ENCODE measurements at regions not wholly inside any gene's neighbourhood (a gene's known extent, or its start where the extent isn't known, plus 50 kb on each side); places are given as distances from the start of the nearest gene placed in this dataset.

- 81% methylated on average over 11 of the region's 11 CpGs; no CpG with 5 or more reads in 1 of the 2 experiments for WGBS, 2 experiments (ENCODE audit: extremely low coverage in 1 of 2, insufficient coverage in 1 of 2, insufficient read length in 1 of 2, insufficient replicate concordance in 2 of 2, low coverage in 1 of 2, low lambda C conversion rate in 2 of 2, missing lambda C conversion rate in 1 of 2)
- Histone ChIP-seq H2BK20ac (ENCODE audit: low read length) (no peak overlapping the region), H4K20me1 (replicated peaks in 1 of 2; ENCODE audit: control insufficient read depth in 1 of 2, insufficient read depth in 2 of 2, low read length in 2 of 2) (no peaks in the 10 kb centered on the region), H3K27ac (ENCODE audit: low read depth, low read length) (no peak overlapping the region), H3K4me3 (ENCODE audit: extremely low read depth in 1 of 4, insufficient read depth in 2 of 4, low read depth in 3 of 4, low read length in 4 of 4) (no peak overlapping the region), H3K9ac (replicated peaks in 1 of 4; ENCODE audit: extremely low read depth in 1 of 4, low read depth in 3 of 4, low read length in 3 of 4) (no peak overlapping the region), H2BK120ac (replicated peaks; ENCODE audit: low read depth, low read length) (no peak overlapping the region), H3K18ac (ENCODE audit: extremely low read depth, low read length) (no peak overlapping the region), H3K79me1 (ENCODE audit: low read depth, low read length) (no peaks in the 10 kb centered on the region), H4K8ac (ENCODE audit: extremely low read depth, insufficient read depth, low read length) (no peak overlapping the region), H3K36me3 (ENCODE audit: control insufficient read depth in 2 of 4, insufficient read depth in 4 of 4, low read length in 3 of 4) (no peaks in the 10 kb centered on the region), H3K4ac (replicated peaks; ENCODE audit: insufficient read length, low read depth, low read length) (no peak overlapping the region), H2BK12ac (ENCODE audit: low read depth, low read length) (no peak overlapping the region), H3K14ac (ENCODE audit: insufficient read length) (no peak overlapping the region), H3K79me2 (ENCODE audit: control insufficient read depth in 1 of 2, insufficient read depth in 2 of 2, low read length in 2 of 2) (no peaks in the 10 kb centered on the region), H4K5ac (ENCODE audit: insufficient read length, low read depth, low read length) (no peak overlapping the region), H2AFZ (ENCODE audit: low read length) (no peak overlapping the region), H2AK5ac (ENCODE audit: low read depth, low read length) (no peak overlapping the region), H3K4me2 (ENCODE audit: insufficient read depth in 1 of 2, low read depth in 2 of 2, low read length in 2 of 2) (no peak overlapping the region), H2BK15ac (ENCODE audit: low read length) (no peak overlapping the region), H3K23me2 (ENCODE audit: low read depth, low read length) (no peaks in the 10 kb centered on the region; the same call in 1 of the 2 replicates), H3K56ac (replicated peaks; ENCODE audit: insufficient read length, low read depth, low read length) (no peak overlapping the region), H2BK5ac (ENCODE audit: low read depth, low read length) (no peak overlapping the region), H3K4me1 (replicated peaks in 1 of 4; ENCODE audit: control insufficient read depth in 3 of 4, insufficient read depth in 4 of 4, low read length in 3 of 4) (peaks cover 0 to 15% (median 7%) of the 10 kb centered on the region in 4 experiments; a peak in 4 of 7 replicates), H3K23ac (ENCODE audit: insufficient read length) (no peak overlapping the region), H3K27me3 (replicated peaks in 1 of 4; ENCODE audit: control insufficient read depth in 3 of 4, extremely low read depth in 1 of 4, insufficient read depth in 3 of 4, low read length in 3 of 4) (no peaks in the 10 kb centered on the region), H3K9me3 (ENCODE audit: insufficient read depth in 2 of 2, low read depth in 1 of 2, low read length in 1 of 2) (no peaks in the 10 kb centered on the region), H4K91ac (replicated peaks; ENCODE audit: insufficient read length, low read length) (peak overlapping the region; percentile 61)
- ChIA-PET POLR2A (ENCODE audit: partially characterized antibody) (no interaction called here), CTCF (ENCODE audit: partially characterized antibody) (interaction anchor here (1.0 to 2.6 kb wide), 3 partner anchors 32 to 1041 kb away, joined by 3 to 9 read pairs (median 3); no protein-coding TSS in a partner anchor)
- DNase-seq (ENCODE audit: low read depth in 1 of 2, low spot score in 2 of 2), result no peak
- FAIRE-seq, result no peak
- TF ChIP-seq NANOG (IDR thresholded peaks at IDR 0.05; ENCODE audit: insufficient read depth, low read depth, low read length, poor library complexity, severe bottlenecking) (no peak), NRF1 (IDR thresholded peaks at IDR 0.05; ENCODE audit: low read depth, low read length) (no peak), KDM4A (IDR thresholded peaks at IDR 0.05; ENCODE audit: low read depth, low read length, severe bottlenecking) (no peak), ASH2L (IDR thresholded peaks at IDR 0.05; ENCODE audit: low read length) (no peak), CHD1 (IDR thresholded peaks at IDR 0.05; ENCODE audit: low read depth, low read length) (no peak), SUZ12 (IDR thresholded peaks at IDR 0.05; ENCODE audit: low read length) (no peak), SRF (IDR thresholded peaks at IDR 0.05; ENCODE audit: low read depth, low read length) (no peak), CBX5 (IDR thresholded peaks at IDR 0.05; ENCODE audit: low read depth, low read length) (no peak), POLR2A (IDR thresholded peaks at IDR 0.05; ENCODE audit: control extremely low read depth in 1 of 2, low read depth in 2 of 2, low read length in 2 of 2) (no peak), EGR1 (IDR thresholded peaks at IDR 0.05; ENCODE audit: borderline replicate concordance, low read depth, low read length) (no peak), GTF2F1 (IDR thresholded peaks at IDR 0.05; ENCODE audit: borderline replicate concordance, low read depth, low read length) (no peak), HDAC6 (IDR thresholded peaks at IDR 0.05; ENCODE audit: low read depth, low read length) (no peak), MAFK (IDR thresholded peaks at IDR 0.05; ENCODE audit: low read depth, low read length) (no peak), EP300 (IDR thresholded peaks at IDR 0.05; ENCODE audit: borderline replicate concordance in 1 of 2, low read depth in 2 of 2, low read length in 2 of 2) (no peak)
Measured at GRCh38 chr1:61011561-61012263, 70.6 kb upstream of the NFIA start.
